Ishikawa (cell line): ENCODE measurements at regions not wholly inside any gene's neighbourhood (a gene's known extent, or its start where the extent isn't known, plus 50 kb on each side); places are given as distances from the start of the nearest gene placed in this dataset.

Source experiments
- CEBPB ChIP-seq: IDR thresholded peaks from 2 replicates; pipeline ENCODE4 v1.6.1; 2012
- CREB1 ChIP-seq: IDR thresholded peaks from 2 replicates; pipeline ENCODE4 v1.6.1; 2012; ENCODE audit warnings: low read depth
- EGR1 ChIP-seq: IDR thresholded peaks from 2 replicates; pipeline ENCODE4 v1.6.1; 2012
- EP300 ChIP-seq: IDR thresholded peaks from 2 replicates; pipeline ENCODE4 v1.6.1; 2012; ENCODE audit warnings: borderline replicate concordance
- FOXM1 ChIP-seq: IDR thresholded peaks from 2 replicates; pipeline ENCODE4 v1.6.1; 2012; ENCODE audit warnings: low read depth, borderline replicate concordance
- MAX ChIP-seq: IDR thresholded peaks from 2 replicates; pipeline ENCODE4 v1.6.1; 2012
- NFIC ChIP-seq: IDR thresholded peaks from 2 replicates; pipeline ENCODE4 v1.6.1; 2012
- RAD21 ChIP-seq: IDR thresholded peaks from 2 replicates; pipeline ENCODE4 v1.6.1; 2012; ENCODE audit warnings: low read depth
- TAF1 ChIP-seq: IDR thresholded peaks from 2 replicates; pipeline ENCODE4 v1.6.1; 2012; ENCODE audit warnings: low read depth, mild to moderate bottlenecking
- TCF12 ChIP-seq: IDR thresholded peaks from 2 replicates; pipeline ENCODE4 v1.6.1; 2012; ENCODE audit warnings: low read depth
- TEAD4 ChIP-seq: IDR thresholded peaks from 2 replicates; pipeline ENCODE4 v1.6.1; 2012
- YY1 ChIP-seq: IDR thresholded peaks from 2 replicates; pipeline ENCODE4 v1.6.1; 2012; ENCODE audit warnings: low read depth
- ZBTB7A ChIP-seq: IDR thresholded peaks from 2 replicates; pipeline ENCODE4 v1.6.1; 2012; ENCODE audit warnings: low read depth
- TF ChIP-seq, protein P1 (sequence below): IDR thresholded peaks from 2 replicates; pipeline ENCODE4 v1.6.1; 2012
- TF ChIP-seq, protein P2 (sequence below): IDR thresholded peaks from 2 replicates; pipeline ENCODE4 v1.6.1; 2012; ENCODE audit warnings: low read depth, mild to moderate bottlenecking

DNA sequence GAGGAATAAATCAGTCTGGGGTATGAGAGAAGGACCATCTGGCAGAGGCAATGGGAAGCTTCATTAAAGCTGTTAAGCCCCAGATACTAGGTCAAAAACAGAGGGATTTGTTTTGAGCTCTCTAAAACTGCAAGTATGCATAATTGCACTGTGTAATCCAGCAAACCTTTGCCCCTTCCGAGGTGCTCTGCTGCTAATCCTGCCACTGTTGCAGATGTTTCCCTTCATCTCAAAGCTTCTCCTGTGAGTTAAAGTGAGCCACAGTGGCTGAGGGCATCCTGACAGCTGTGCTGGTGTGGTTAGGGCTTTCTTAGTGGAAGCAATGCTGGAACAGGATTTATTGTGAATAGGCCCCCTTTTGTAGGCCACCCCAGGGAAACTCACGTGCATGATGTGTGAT lies 160.3 kb upstream of the TRPC7 start:
- TF ChIP-seq EP300 = no peak
- TF ChIP-seq TEAD4 = no peak
- no peak for TF ChIP-seq NFIC
- TF ChIP-seq, protein P1, sequence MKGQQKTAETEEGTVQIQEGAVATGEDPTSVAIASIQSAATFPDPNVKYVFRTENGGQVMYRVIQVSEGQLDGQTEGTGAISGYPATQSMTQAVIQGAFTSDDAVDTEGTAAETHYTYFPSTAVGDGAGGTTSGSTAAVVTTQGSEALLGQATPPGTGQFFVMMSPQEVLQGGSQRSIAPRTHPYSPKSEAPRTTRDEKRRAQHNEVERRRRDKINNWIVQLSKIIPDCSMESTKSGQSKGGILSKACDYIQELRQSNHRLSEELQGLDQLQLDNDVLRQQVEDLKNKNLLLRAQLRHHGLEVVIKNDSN = no peak
- TF ChIP-seq FOXM1 = no peak
- TF ChIP-seq MAX = no peak
- TF ChIP-seq TCF12 = no peak
- TF ChIP-seq YY1 = no peak
- TF ChIP-seq, protein P2, sequence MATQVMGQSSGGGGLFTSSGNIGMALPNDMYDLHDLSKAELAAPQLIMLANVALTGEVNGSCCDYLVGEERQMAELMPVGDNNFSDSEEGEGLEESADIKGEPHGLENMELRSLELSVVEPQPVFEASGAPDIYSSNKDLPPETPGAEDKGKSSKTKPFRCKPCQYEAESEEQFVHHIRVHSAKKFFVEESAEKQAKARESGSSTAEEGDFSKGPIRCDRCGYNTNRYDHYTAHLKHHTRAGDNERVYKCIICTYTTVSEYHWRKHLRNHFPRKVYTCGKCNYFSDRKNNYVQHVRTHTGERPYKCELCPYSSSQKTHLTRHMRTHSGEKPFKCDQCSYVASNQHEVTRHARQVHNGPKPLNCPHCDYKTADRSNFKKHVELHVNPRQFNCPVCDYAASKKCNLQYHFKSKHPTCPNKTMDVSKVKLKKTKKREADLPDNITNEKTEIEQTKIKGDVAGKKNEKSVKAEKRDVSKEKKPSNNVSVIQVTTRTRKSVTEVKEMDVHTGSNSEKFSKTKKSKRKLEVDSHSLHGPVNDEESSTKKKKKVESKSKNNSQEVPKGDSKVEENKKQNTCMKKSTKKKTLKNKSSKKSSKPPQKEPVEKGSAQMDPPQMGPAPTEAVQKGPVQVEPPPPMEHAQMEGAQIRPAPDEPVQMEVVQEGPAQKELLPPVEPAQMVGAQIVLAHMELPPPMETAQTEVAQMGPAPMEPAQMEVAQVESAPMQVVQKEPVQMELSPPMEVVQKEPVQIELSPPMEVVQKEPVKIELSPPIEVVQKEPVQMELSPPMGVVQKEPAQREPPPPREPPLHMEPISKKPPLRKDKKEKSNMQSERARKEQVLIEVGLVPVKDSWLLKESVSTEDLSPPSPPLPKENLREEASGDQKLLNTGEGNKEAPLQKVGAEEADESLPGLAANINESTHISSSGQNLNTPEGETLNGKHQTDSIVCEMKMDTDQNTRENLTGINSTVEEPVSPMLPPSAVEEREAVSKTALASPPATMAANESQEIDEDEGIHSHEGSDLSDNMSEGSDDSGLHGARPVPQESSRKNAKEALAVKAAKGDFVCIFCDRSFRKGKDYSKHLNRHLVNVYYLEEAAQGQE = no peak
- no peak for TF ChIP-seq RAD21
- no peak for TF ChIP-seq ZBTB7A
- no peak for TF ChIP-seq EGR1
- no peak for TF ChIP-seq CREB1

DNA sequence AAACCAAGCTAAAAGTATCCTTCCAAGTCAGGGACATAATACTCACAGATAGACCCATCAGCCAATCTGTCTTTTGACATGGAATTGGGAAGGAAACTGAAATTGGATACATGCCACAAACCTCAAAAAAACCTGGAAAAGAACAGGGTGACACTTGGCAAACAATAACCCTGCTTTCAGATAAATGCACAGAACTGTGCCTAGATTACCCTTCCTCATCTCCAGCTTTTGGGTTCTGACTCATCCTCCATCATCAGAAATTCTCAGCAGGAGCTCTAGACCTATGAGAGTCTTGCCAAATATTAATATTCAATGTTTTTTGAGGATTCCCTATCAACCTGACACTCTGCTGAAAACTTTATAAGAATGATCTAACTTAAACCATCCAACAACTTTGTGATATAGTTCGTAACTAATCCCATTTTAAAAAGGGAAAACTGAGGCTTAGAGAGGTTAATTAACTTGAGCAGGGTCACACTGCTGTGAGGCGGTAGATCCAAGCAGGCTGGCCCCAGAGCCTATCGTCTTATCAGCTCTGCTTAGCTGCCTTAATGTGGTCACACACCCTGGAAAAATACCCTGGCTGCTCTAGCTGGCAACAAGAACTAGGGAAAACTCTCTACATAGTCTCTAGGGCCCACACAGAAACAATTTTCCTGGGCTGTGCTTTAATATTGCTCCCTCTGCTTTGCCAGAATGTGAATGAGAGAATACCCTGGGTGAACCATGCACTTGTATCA lies 157.0 kb upstream of the TRPC7 start:
- TF ChIP-seq TAF1 (no peak), CREB1 (no peak), TCF12 (no peak), YY1 (no peak), EP300 (no peak), EGR1 (no peak), ZBTB7A (no peak), MAX (no peak), CEBPB (no peak), RAD21 (no peak), FOXM1 (no peak), TEAD4 (no peak), NFIC (no peak)
- TF ChIP-seq, protein P1 = no peak
- TF ChIP-seq, protein P2 = no peak

- TF ChIP-seq FOXM1 (no peak), CEBPB (no peak), EGR1 (no peak), CREB1 (no peak), ZBTB7A (no peak), RAD21 (no peak), TAF1 (no peak), NFIC (no peak), YY1 (no peak), MAX (no peak), EP300 (no peak), TEAD4 (no peak), TCF12 (no peak)
- TF ChIP-seq, protein P1 = no peak
- TF ChIP-seq, protein P2 = no peak
These were observed 156.4 kb upstream of the TRPC7 start for GRCh38 chr5:136521696-136522095.

GRCh38 chr5:136518814-136519213 lies 153.5 kb upstream of the TRPC7 start:
- TF ChIP-seq, protein P2 = no peak
- TF ChIP-seq TEAD4 = no peak
- TF ChIP-seq EP300 = no peak
- no peak for TF ChIP-seq YY1
- no peak for TF ChIP-seq RAD21
- no peak for TF ChIP-seq NFIC
- no peak for TF ChIP-seq MAX
- TF ChIP-seq EGR1 = no peak
- TF ChIP-seq CEBPB = no peak
- no peak for TF ChIP-seq CREB1
- TF ChIP-seq ZBTB7A = no peak
